ENCODE measurements at regions not wholly inside any gene's neighbourhood (a gene's known extent, or its start where the extent isn't known, plus 50 kb on each side); places are given as distances from the start of the nearest gene placed in this dataset.
A peak's percentile ranks its signal among the peaks of the same experiment; 100 is the strongest.

DNA sequence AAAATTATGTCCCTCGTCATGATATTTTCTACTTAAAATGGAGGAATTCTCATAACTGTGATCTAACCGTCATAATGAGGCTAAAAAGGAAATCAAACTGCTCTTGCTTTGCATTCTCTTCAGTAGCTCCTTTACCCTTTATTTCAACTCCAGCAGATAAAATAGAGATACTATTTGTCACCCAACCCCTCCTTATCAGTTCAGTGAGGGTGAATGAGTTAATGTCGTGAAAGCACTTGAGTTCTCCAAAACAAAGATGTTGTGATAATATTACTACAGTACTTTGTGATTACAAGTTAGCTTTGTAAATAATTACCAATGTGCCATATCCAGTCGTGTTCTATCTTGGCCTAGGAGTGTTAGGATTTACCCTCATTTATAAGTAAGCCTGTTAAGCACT is 63.4 kb upstream of the ANKRD28 start:
- no CpG with 5 or more reads among the region's 4 CpGs for WGBS (ENCODE audit: extremely low coverage, insufficient read length, low lambda C conversion rate)

More for the DNA sequence above, 63.4 kb upstream of the ANKRD28 start:
- H3K4ac ChIP-seq (ENCODE audit: low read depth, low read length), result no peak overlapping the region
- no peaks in the 10 kb centered on the region for H4K20me1 ChIP-seq (ENCODE audit: control insufficient read depth, insufficient read depth, insufficient read length)
- no peak overlapping the region for H4K5ac ChIP-seq (ENCODE audit: insufficient read length, low read depth, low read length)
- Mint-ChIP-seq H3K4me1 (peaks cover 19 to 33% of the 10 kb centered on the region in 2 experiments), H3K36me3 (ENCODE audit: insufficient read depth in 1 of 3, low read depth in 3 of 3) (peaks cover 14 to 15% (median 14%) of the 10 kb centered on the region in 3 experiments; a peak in 6 of 7 replicates), H3K27ac (no peak overlapping the region), H3K9me3 (peaks cover 4 to 11% of the 10 kb centered on the region in 2 experiments; a peak in 4 of 5 replicates), H3K4me3 (peak overlapping the region; percentile 88), H3K27me3 (ENCODE audit: low read depth) (peaks cover 3% of the 10 kb centered on the region; the same call in 1 of the 2 replicates)
- H3T11ph ChIP-seq (ENCODE audit: low read length), result no peak overlapping the region
- no peak overlapping the region for H4K91ac ChIP-seq (ENCODE audit: insufficient read length, low read depth, low read length)
- no peak overlapping the region for H3K27ac ChIP-seq (ENCODE audit: insufficient read length, low read depth, low read length)
- H3K4me2 ChIP-seq (ENCODE audit: insufficient read depth, insufficient read length, low read length), result peak overlapping the region; percentile 67
- DNase-seq, result no peak
- no peak overlapping the region for H3K18ac ChIP-seq (ENCODE audit: insufficient read length, low read depth, low read length)
- no peak overlapping the region for H2BK120ac ChIP-seq (ENCODE audit: low read depth, low read length, poor library complexity, severe bottlenecking)
- H3K27me3 ChIP-seq (ENCODE audit: insufficient read depth, low read length), result no peaks in the 10 kb centered on the region
- H3K9ac ChIP-seq (ENCODE audit: extremely low read depth, insufficient read length, low read length), result no peak overlapping the region
- H4K8ac ChIP-seq (replicated peaks; ENCODE audit: insufficient read length, low read depth, low read length), result no peak overlapping the region
- H2BK5ac ChIP-seq (ENCODE audit: insufficient read length, low read length), result no peak overlapping the region
- H3K9me3 ChIP-seq (ENCODE audit: control insufficient read depth, low read depth, low read length), result no peaks in the 10 kb centered on the region
- H3K79me1 ChIP-seq (ENCODE audit: insufficient read depth, low read depth, low read length, poor library complexity, severe bottlenecking), result no peaks in the 10 kb centered on the region
- H2AK5ac ChIP-seq (ENCODE audit: insufficient read length, low read length), result no peak overlapping the region
- no peak overlapping the region for H3K14ac ChIP-seq (ENCODE audit: insufficient read depth, low read length)
- no peaks in the 10 kb centered on the region for H3K4me1 ChIP-seq (ENCODE audit: insufficient read depth, low read length)
- H3K23ac ChIP-seq (ENCODE audit: insufficient read length, low read depth, low read length), result no peak overlapping the region
- TF ChIP-seq, protein P1, sequence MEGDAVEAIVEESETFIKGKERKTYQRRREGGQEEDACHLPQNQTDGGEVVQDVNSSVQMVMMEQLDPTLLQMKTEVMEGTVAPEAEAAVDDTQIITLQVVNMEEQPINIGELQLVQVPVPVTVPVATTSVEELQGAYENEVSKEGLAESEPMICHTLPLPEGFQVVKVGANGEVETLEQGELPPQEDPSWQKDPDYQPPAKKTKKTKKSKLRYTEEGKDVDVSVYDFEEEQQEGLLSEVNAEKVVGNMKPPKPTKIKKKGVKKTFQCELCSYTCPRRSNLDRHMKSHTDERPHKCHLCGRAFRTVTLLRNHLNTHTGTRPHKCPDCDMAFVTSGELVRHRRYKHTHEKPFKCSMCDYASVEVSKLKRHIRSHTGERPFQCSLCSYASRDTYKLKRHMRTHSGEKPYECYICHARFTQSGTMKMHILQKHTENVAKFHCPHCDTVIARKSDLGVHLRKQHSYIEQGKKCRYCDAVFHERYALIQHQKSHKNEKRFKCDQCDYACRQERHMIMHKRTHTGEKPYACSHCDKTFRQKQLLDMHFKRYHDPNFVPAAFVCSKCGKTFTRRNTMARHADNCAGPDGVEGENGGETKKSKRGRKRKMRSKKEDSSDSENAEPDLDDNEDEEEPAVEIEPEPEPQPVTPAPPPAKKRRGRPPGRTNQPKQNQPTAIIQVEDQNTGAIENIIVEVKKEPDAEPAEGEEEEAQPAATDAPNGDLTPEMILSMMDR (conservative IDR thresholded peaks at IDR 0.05), result no peak
- H3K56ac ChIP-seq (ENCODE audit: insufficient read length, low read depth, low read length), result no peak overlapping the region
- peaks cover 9% of the 10 kb centered on the region; the same call in 1 of the 2 replicates for H3K79me2 ChIP-seq (ENCODE audit: insufficient read depth, low read length)
- no peak overlapping the region for H2AFZ ChIP-seq (ENCODE audit: low read length)
- H2BK12ac ChIP-seq (ENCODE audit: insufficient read length, low read depth, low read length), result no peak overlapping the region
- no peak overlapping the region for H2BK15ac ChIP-seq (ENCODE audit: low read depth, low read length)
- no peak overlapping the region for H2BK20ac ChIP-seq (ENCODE audit: low read depth, low read length, poor library complexity, severe bottlenecking)
- peaks cover 7% of the 10 kb centered on the region for H3K23me2 ChIP-seq (ENCODE audit: insufficient read length, low read depth, low read length, poor library complexity, severe bottlenecking)
